K562 (cell line): ENCODE measurements at regions not wholly inside any gene's neighbourhood (a gene's known extent, or its start where the extent isn't known, plus 50 kb on each side); places are given as distances from the start of the nearest gene placed in this dataset.

Experiments
- ATAC-seq: fragments of 200-7000 bp; cut with Tn5 transposase; 3 replicates; pipeline ENCODE4 v1.9.1; 2020; ENCODE audit warnings: moderate library complexity
- BruUV-seq: library from RNA; stranded (reverse); fragments of 400-500 nt; replicated peaks from 2 replicates; lab custom pipeline; 2021; lab: Mats Ljungman, UMichigan
- CTCF ChIA-PET: fragments of 300-600 bp; formaldehyde crosslinking; extraction: SDS; loops from one replicate; lab custom pipeline; 2021; ENCODE audit warnings: low intra/inter-chr PET ratio; lab: Yijun Ruan, JAX
- POLR2A ChIA-PET: fragments of 300-600, 350-650 bp; sonication (Branson Sonifier 250); formaldehyde crosslinking; extraction: SDS; loops from one replicate; lab custom pipeline; 2021; ENCODE audit warnings: antibody characterized with exemption, inconsistent platforms; lab: Yijun Ruan, JAX
- DNase-seq, 4 experiments: peaks; one replicate each; pipeline versions ENCODE4 v3.0.0 to v3.0.0-alpha.2; 2011 to 2018; ENCODE audit warnings: low spot score in 3 of 4, mixed read lengths in 3 of 4; ENCODE audit errors: extremely low read depth in 1 of 4
- FAIRE-seq: peaks from 2 replicates; lab custom pipeline; 2011; peaks lifted over from hg19 to GRCh38; lab: Jason Lieb, UNC
- H2AFZ ChIP-seq: 2 replicates; pipeline ENCODE4 v1.6.0; 2011; ENCODE audit warnings: low read depth, low read length, control low read depth, inconsistent platforms
- H3K27ac ChIP-seq: fragments of 200-600 bp; 3 replicates; pipeline ENCODE4 v1.8.0; 2011; ENCODE audit warnings: low read depth, mild to moderate bottlenecking, control low read depth, inconsistent platforms, low read length, moderate library complexity, mixed read lengths; ENCODE audit errors: extremely low read depth
- H3K27me3 ChIP-seq, 2 experiments: fragments of 300-600 bp in 1 of 2; 2 replicates in 1 of 2; 3 replicates in 1 of 2; pipeline versions ENCODE4 v1.6.0 to v1.8.0; 2011; ENCODE audit warnings: inconsistent platforms in 2 of 2, low read length in 2 of 2, mild to moderate bottlenecking in 1 of 2, mixed read lengths in 1 of 2, moderate library complexity in 1 of 2; ENCODE audit not compliant: control insufficient read depth in 2 of 2, insufficient read depth in 2 of 2
- H3K36me3 ChIP-seq: fragments of 300-600 bp; 3 replicates; pipeline ENCODE4 v1.8.0; 2011; ENCODE audit warnings: mild to moderate bottlenecking, low read length, inconsistent platforms; ENCODE audit not compliant: control insufficient read depth, insufficient read depth
- H3K4me1 ChIP-seq, 2 experiments: fragments of 200-600 bp in 1 of 2; replicated peaks in 1 of 2; 2 replicates in 1 of 2; 3 replicates in 1 of 2; pipeline versions ENCODE4 v1.5.1 to v1.8.0; 2011; ENCODE audit warnings: inconsistent platforms in 2 of 2, low read length in 2 of 2, mild to moderate bottlenecking in 1 of 2, mixed read lengths in 1 of 2, moderate library complexity in 1 of 2; ENCODE audit not compliant: control insufficient read depth in 2 of 2, insufficient read depth in 2 of 2
- H3K4me2 ChIP-seq: 2 replicates; pipeline ENCODE4 v1.6.1; 2011; ENCODE audit warnings: low read length, control low read depth, inconsistent platforms, mixed read lengths; ENCODE audit not compliant: insufficient read depth
- H3K4me3 ChIP-seq: fragments of 200-600 bp; sonication (generic), shearing (Covaris generic); 2 replicates; pipeline ENCODE4 v1.5.1; 2016; ENCODE audit warnings: control low read depth, inconsistent platforms
- H3K79me2 ChIP-seq: fragments of 200-600 bp; 3 replicates; pipeline ENCODE4 v1.8.0; 2011; ENCODE audit warnings: low read length, inconsistent platforms; ENCODE audit not compliant: control insufficient read depth, insufficient read depth
- H3K9ac ChIP-seq, 2 experiments: 2 replicates each; pipeline versions ENCODE4 v1.6.0 to v1.6.1; 2011; ENCODE audit warnings: low read depth in 2 of 2, low read length in 2 of 2, control low read depth in 1 of 2, inconsistent platforms in 1 of 2, mild to moderate bottlenecking in 1 of 2, mixed read lengths in 1 of 2; ENCODE audit not compliant: insufficient read depth in 1 of 2
- H3K9me1 ChIP-seq: one replicate; pipeline ENCODE4 v1.6.0; 2011; ENCODE audit warnings: inconsistent platforms, mild to moderate bottlenecking, low read length, moderate library complexity; ENCODE audit not compliant: control insufficient read depth, insufficient read depth
- H3K9me3 ChIP-seq: replicated peaks from 2 replicates; pipeline ENCODE4 v1.5.1; 2011; ENCODE audit warnings: low read depth, low read length, inconsistent platforms; ENCODE audit not compliant: control insufficient read depth, insufficient read depth
- H4K20me1 ChIP-seq: replicated peaks from 2 replicates; pipeline ENCODE4 v1.6.1; 2011; ENCODE audit warnings: low read length, inconsistent platforms, mixed read lengths; ENCODE audit not compliant: control insufficient read depth, insufficient read depth
- DDX20 ChIP-seq: fragments of 450-650 bp; IDR thresholded peaks from 2 replicates; pipeline ENCODE4 v1.6.1; 2016; ENCODE audit warnings: missing genetic modification characterization, low read depth, mild to moderate bottlenecking, missing compliant biosample characterization, moderate library complexity
- DPF2 ChIP-seq: fragments of 450-650 bp; IDR thresholded peaks from 2 replicates; pipeline ENCODE4 v1.6.1; 2016
- ERF ChIP-seq: fragments of 450-650 bp; formaldehyde crosslinking; IDR thresholded peaks from 2 replicates; pipeline ENCODE4 v1.4.0; 2020; ENCODE audit warnings: mild to moderate bottlenecking, mixed read lengths
- ESRRA ChIP-seq: fragments of 450-650 bp; IDR thresholded peaks from 2 replicates; pipeline ENCODE4 v1.6.1; 2014; ENCODE audit warnings: low read depth, mild to moderate bottlenecking, moderate library complexity, borderline replicate concordance
- IFI16 ChIP-seq: fragments of 250-450 bp; sonication (Bioruptor Pico); IDR thresholded peaks from 2 replicates; pipeline ENCODE4 v2.1.2; 2022; ENCODE audit warnings: mild to moderate bottlenecking, inconsistent platforms
- NONO ChIP-seq, 2 experiments: fragments of 200-400 bp in 1 of 2; fragments of 450-650 bp in 1 of 2; formaldehyde crosslinking in 1 of 2; IDR thresholded peaks; 2 replicates each; pipeline ENCODE4 v1.6.1; 2017; ENCODE audit warnings: low read depth in 2 of 2, mild to moderate bottlenecking in 2 of 2, moderate library complexity in 2 of 2, low read length in 1 of 2
- POLR2B ChIP-seq: fragments of 450-650 bp; IDR thresholded peaks from 2 replicates; pipeline ENCODE4 v1.6.1; 2018; ENCODE audit warnings: low read depth; ENCODE audit not compliant: partially characterized antibody
- PYGO2 ChIP-seq: fragments of 450-650 bp; IDR thresholded peaks from 2 replicates; pipeline ENCODE4 v1.6.1; 2016; ENCODE audit warnings: mild to moderate bottlenecking, missing genetic modification characterization, moderate library complexity, missing compliant biosample characterization
- TAL1 ChIP-seq: fragments of 450-650 bp; IDR thresholded peaks from 2 replicates; pipeline ENCODE4 v1.6.1; 2016; ENCODE audit warnings: mild to moderate bottlenecking
- ZNF143 ChIP-seq: sonication (generic); formaldehyde crosslinking; IDR thresholded peaks from 2 replicates; pipeline ENCODE4 v1.9.0; 2022; ENCODE audit warnings: mild to moderate bottlenecking, missing genetic modification reagents
- ZNF3 ChIP-seq: fragments of 250-450 bp; sonication (Bioruptor Pico); IDR thresholded peaks from 2 replicates; pipeline ENCODE4 v1.5.0; 2021; ENCODE audit warnings: mild to moderate bottlenecking, moderate library complexity
- ZNF584 ChIP-seq: fragments of 200-800 bp; sonication (Bioruptor generic); IDR thresholded peaks from 2 replicates; pipeline ENCODE4 v1.6.1; 2016; ENCODE audit warnings: low read depth, mild to moderate bottlenecking, missing genetic modification characterization, missing compliant biosample characterization
- ZNF699 ChIP-seq: fragments of 250-450 bp; sonication (Bioruptor Pico); IDR thresholded peaks from 2 replicates; pipeline ENCODE4 v1.8.0; 2021; ENCODE audit warnings: mild to moderate bottlenecking, moderate library complexity; ENCODE audit not compliant: insufficient replicate concordance
- WGBS: fragments of 100-300 bp; shearing (Covaris generic); methylation state at CpG from one replicate; pipeline ENCODE4 v1.1.6; 2016; ENCODE audit warnings: low coverage, mixed read lengths; ENCODE audit not compliant: insufficient coverage; ENCODE audit errors: missing lambda C conversion rate; 5-methylcytosine and 5-hydroxymethylcytosine counted together
- in situ Hi-C: fragments of 300-500 bp; cut with MboI; formaldehyde crosslinking; loops from 4 replicates; pipeline ENCODE4 v1.15.0; 2018; ENCODE audit warnings: inconsistent platforms, mixed read lengths
- intact Hi-C: fragments of 100-400 bp; cut with micrococcal nuclease; formaldehyde crosslinking; loops from 2 replicates; pipeline ENCODE4 v1.14.2; 2022
- TF ChIP-seq, protein P1 (sequence below), 2 experiments: fragments of 200-800 bp in 1 of 2; sonication (Bioruptor generic) in 1 of 2; sonication (generic) in 1 of 2; formaldehyde crosslinking in 1 of 2; IDR thresholded peaks in 1 of 2; conservative IDR thresholded peaks in 1 of 2; 2 replicates each; pipeline versions ENCODE4 v1.5.0 to v1.6.1; 2016 to 2020; ENCODE audit warnings: missing compliant biosample characterization in 1 of 2, missing genetic modification characterization in 1 of 2, missing genetic modification reagents in 1 of 2
- TF ChIP-seq, protein P2 (sequence below): fragments of 450-650 bp; IDR thresholded peaks from 2 replicates; pipeline ENCODE4 v1.6.1; 2016; ENCODE audit warnings: mild to moderate bottlenecking
- TF ChIP-seq, protein P3 (sequence below), 3 experiments: fragments of 200-800 bp in 1 of 3; sonication (Bioruptor generic) in 1 of 3; sonication (generic) in 1 of 3; formaldehyde crosslinking in 1 of 3; IDR thresholded peaks; 2 replicates each; pipeline versions ENCODE4 v1.6.1 to v1.8.0; 2016 to 2022; ENCODE audit warnings: mild to moderate bottlenecking in 2 of 3, missing compliant biosample characterization in 2 of 3, missing genetic modification characterization in 2 of 3, missing genetic modification reagents in 1 of 3

DNA sequence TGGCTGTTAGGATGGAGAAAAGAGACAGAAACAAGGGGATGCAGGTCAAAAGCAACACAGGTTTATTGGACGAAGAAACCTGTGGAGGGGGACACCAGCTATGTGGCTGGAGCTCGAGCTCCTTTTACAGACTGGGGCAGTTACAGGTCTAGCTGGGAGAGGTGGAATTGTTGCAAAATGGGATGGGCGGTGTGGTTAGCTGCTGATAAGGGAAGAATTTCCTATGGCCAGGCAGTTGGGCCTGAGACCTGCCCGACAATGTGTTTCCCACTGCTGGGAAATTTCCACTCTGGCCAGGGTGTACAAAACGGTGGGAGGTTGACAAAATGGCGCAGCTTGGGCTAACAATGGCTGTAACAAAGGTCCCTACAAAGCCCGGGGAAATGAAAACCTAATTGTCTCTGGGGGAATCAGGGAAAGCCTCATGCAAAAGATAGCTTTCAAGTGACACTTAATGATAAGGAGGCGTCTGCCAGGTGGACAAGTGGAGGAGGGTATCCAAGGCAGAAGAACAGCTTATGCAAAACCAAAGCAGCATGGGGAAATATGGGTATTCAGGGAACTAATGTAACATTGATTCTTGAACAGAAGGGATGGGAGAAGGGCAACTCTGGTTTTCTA is 137.4 kb upstream of the SGO1 start:
- Histone ChIP-seq H3K4me3 (no peak overlapping the region), H3K4me1 (peaks cover 16 to 67% of the 10 kb centered on the region in 2 experiments), H3K9ac (peak overlapping the region; percentile 41 to 47; a peak in 3 of 4 replicates), H2AFZ (peak overlapping the region; percentile 86), H3K79me2 (no peaks in the 10 kb centered on the region), H3K9me3 (no peaks in the 10 kb centered on the region), H3K27me3 (no peaks in the 10 kb centered on the region), H3K9me1 (no peaks in the 10 kb centered on the region), H3K27ac (peak overlapping the region; percentile 70), H3K4me2 (peak overlapping the region; percentile 40), H3K36me3 (no peaks in the 10 kb centered on the region), H4K20me1 (no peaks in the 10 kb centered on the region)
- WGBS: 2% methylated on average over 8 of the region's 8 CpGs
- CTCF ChIA-PET: no interaction called here
- POLR2A ChIA-PET: interaction anchor here (0.6 to 1.7 kb wide), 4 partner anchors 10 to 27 kb away, joined by 3 to 6 read pairs (median 4); no protein-coding TSS in a partner anchor
- intact Hi-C loops: loop anchor here (5.0 to 10.0 kb wide), 4 partner anchors 136 to 436 kb away; partner anchors contain the start of genes KAT2B, RAB5A and SGO1
- in situ Hi-C loops: no loop called here
- BruUV-seq: no TSS peak
- peak; percentile 68 for ATAC-seq
- FAIRE-seq: peak; percentile 86
- DNase-seq: peak in 2 of 4 experiments; percentile 64 to 89
- TF ChIP-seq ESRRA (peak; percentile 70; the same call in 1 of the 2 replicates), ZNF143 (CRISPR knock-in tag) (no peak), IFI16 (peak; percentile 93; the same call in 1 of the 2 replicates), ZNF3 (no peak), PYGO2 (peak; percentile 74; the same call in 1 of the 2 replicates), ZNF699 (CRISPR knock-in tag) (peak; percentile 63), NONO (IDR thresholded peaks at IDR 0.05; ENCODE audit: low read depth in 2 of 2, low read length in 1 of 2) (no peak), ZNF584 (CRISPR knock-in tag) (peak; percentile 92), POLR2B (peak; percentile 23), TAL1 (peak; percentile 69), DPF2 (peak; percentile 90), ERF (CRISPR knock-in tag) (peak; percentile 95), DDX20 (tag) (peak; percentile 96)
- TF ChIP-seq, protein P1, sequence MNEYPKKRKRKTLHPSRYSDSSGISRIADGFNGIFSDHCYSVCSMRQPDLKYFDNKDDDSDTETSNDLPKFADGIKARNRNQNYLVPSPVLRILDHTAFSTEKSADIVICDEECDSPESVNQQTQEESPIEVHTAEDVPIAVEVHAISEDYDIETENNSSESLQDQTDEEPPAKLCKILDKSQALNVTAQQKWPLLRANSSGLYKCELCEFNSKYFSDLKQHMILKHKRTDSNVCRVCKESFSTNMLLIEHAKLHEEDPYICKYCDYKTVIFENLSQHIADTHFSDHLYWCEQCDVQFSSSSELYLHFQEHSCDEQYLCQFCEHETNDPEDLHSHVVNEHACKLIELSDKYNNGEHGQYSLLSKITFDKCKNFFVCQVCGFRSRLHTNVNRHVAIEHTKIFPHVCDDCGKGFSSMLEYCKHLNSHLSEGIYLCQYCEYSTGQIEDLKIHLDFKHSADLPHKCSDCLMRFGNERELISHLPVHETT (CRISPR knock-in tag; conservative IDR thresholded peaks at IDR 0.05 in 1 of 2, IDR thresholded peaks at IDR 0.05 in 1 of 2): peak in 1 of 2 experiments; percentile 97; a peak in 2 of 4 replicates
- TF ChIP-seq, protein P2, sequence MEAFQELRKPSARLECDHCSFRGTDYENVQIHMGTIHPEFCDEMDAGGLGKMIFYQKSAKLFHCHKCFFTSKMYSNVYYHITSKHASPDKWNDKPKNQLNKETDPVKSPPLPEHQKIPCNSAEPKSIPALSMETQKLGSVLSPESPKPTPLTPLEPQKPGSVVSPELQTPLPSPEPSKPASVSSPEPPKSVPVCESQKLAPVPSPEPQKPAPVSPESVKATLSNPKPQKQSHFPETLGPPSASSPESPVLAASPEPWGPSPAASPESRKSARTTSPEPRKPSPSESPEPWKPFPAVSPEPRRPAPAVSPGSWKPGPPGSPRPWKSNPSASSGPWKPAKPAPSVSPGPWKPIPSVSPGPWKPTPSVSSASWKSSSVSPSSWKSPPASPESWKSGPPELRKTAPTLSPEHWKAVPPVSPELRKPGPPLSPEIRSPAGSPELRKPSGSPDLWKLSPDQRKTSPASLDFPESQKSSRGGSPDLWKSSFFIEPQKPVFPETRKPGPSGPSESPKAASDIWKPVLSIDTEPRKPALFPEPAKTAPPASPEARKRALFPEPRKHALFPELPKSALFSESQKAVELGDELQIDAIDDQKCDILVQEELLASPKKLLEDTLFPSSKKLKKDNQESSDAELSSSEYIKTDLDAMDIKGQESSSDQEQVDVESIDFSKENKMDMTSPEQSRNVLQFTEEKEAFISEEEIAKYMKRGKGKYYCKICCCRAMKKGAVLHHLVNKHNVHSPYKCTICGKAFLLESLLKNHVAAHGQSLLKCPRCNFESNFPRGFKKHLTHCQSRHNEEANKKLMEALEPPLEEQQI: no peak; the same call in 1 of the 2 replicates
- TF ChIP-seq, protein P3, sequence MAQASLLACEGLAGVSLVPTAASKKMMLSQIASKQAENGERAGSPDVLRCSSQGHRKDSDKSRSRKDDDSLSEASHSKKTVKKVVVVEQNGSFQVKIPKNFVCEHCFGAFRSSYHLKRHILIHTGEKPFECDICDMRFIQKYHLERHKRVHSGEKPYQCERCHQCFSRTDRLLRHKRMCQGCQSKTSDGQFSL (CRISPR knock-in tag; IDR thresholded peaks at IDR 0.05): no peak
- TF ChIP-seq, protein P3 (tag; IDR thresholded peaks at IDR 0.05): peak in 1 of 2 experiments; percentile 97; a peak in 2 of 4 replicates
